ENCODE measurements at regions not wholly inside any gene's neighbourhood (a gene's known extent, or its start where the extent isn't known, plus 50 kb on each side); places are given as distances from the start of the nearest gene placed in this dataset.

DNA sequence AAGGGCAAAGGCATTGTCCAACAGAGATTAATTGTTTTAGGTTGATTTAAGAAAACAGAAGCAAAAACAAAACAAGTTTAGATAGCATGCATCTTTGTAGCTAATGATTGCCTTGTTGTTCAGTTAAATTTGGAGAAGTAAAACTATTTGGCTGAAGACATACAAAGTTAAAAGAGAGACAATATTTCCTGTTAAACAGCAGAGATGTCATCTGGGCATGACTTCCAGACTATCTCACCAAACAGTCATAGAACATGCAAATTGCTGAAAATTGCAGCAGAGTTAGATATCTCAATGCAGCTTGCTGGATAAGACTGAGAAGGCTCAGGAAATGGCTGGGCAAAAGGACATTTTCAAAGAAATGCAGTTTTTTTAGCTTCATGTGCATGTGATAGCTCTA, 57.5 kb upstream of the PDGFD start:
- no peak for TF ChIP-seq PHF5A (CRISPR knock-in tag; IDR thresholded peaks at IDR 0.05; ENCODE audit: low read depth, unreplicated experiment)
- TF ChIP-seq CTCF (CRISPR knock-in tag; IDR thresholded peaks at IDR 0.05) = no peak
- TF ChIP-seq, protein P1, sequence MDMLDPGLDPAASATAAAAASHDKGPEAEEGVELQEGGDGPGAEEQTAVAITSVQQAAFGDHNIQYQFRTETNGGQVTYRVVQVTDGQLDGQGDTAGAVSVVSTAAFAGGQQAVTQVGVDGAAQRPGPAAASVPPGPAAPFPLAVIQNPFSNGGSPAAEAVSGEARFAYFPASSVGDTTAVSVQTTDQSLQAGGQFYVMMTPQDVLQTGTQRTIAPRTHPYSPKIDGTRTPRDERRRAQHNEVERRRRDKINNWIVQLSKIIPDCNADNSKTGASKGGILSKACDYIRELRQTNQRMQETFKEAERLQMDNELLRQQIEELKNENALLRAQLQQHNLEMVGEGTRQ (IDR thresholded peaks at IDR 0.05; ENCODE audit: low read depth, low read length) = no peak
- TF ChIP-seq, protein P1 (CRISPR knock-in tag; IDR thresholded peaks at IDR 0.05; ENCODE audit: borderline replicate concordance) = no peak
- TF ChIP-seq POLR2A (IDR thresholded peaks at IDR 0.05; ENCODE audit: insufficient read depth in 1 of 2, low read depth in 2 of 2, low read length in 2 of 2) = no peak
- TF ChIP-seq POLR2AphosphoS5 (IDR thresholded peaks at IDR 0.05; ENCODE audit: low read depth, low read length) = no peak
- TF ChIP-seq, protein P2, sequence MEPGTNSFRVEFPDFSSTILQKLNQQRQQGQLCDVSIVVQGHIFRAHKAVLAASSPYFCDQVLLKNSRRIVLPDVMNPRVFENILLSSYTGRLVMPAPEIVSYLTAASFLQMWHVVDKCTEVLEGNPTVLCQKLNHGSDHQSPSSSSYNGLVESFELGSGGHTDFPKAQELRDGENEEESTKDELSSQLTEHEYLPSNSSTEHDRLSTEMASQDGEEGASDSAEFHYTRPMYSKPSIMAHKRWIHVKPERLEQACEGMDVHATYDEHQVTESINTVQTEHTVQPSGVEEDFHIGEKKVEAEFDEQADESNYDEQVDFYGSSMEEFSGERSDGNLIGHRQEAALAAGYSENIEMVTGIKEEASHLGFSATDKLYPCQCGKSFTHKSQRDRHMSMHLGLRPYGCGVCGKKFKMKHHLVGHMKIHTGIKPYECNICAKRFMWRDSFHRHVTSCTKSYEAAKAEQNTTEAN (CRISPR knock-in tag; conservative IDR thresholded peaks at IDR 0.05) = no peak
